ENCODE measurements at regions not wholly inside any gene's neighbourhood (a gene's known extent, or its start where the extent isn't known, plus 50 kb on each side); places are given as distances from the start of the nearest gene placed in this dataset.

GRCh38 chr5:66333192-66333591 lies 189.1 kb downstream of the SREK1 start:
- H3K27me3 Mint-ChIP-seq: peaks cover 15 to 33% of the 10 kb centered on the region in 2 donors

GRCh38 chr5:66337626-66338226 lies 193.6 kb downstream of the SREK1 start:
- H3K9me3 ChIP-seq (ENCODE audit: low read length): no peaks in the 10 kb centered on the region
- no peaks in the 10 kb centered on the region for H3K27me3 ChIP-seq (ENCODE audit: insufficient read depth, low read length, poor library complexity, severe bottlenecking)
- Mint-ChIP-seq H3K36me3 (no peaks in the 10 kb centered on the region), H3K9me3 (no peaks in the 10 kb centered on the region), H3K27ac (no peak overlapping the region), H3K27me3 (peaks cover 18 to 22% of the 10 kb centered on the region in 2 donors), H3K4me1 (no peaks in the 10 kb centered on the region), H3K4me3 (no peak overlapping the region)
- H3K4me1 ChIP-seq (ENCODE audit: insufficient read depth, low read length): no peaks in the 10 kb centered on the region
- no peak overlapping the region for H3K4me3 ChIP-seq (ENCODE audit: low read length)
- CTCF ChIA-PET: interaction anchor here (0.5 kb wide), 1 partner anchor 704 kb away, joined by 4 read pairs; no protein-coding TSS in a partner anchor
- POLR2A ChIA-PET: no interaction called here
- H3K36me3 ChIP-seq (ENCODE audit: insufficient read depth, low read length): no peaks in the 10 kb centered on the region
- H3K27ac ChIP-seq (ENCODE audit: low read depth, low read length): no peak overlapping the region
- DNase-seq: no peak

More at GRCh38 chr5:66333192-66333591, 189.1 kb downstream of the SREK1 start:
- Histone ChIP-seq H3K9me3 (ENCODE audit: low read length) (no peaks in the 10 kb centered on the region), H3K27me3 (ENCODE audit: insufficient read depth, low read length, poor library complexity, severe bottlenecking) (no peaks in the 10 kb centered on the region), H3K4me3 (ENCODE audit: low read length) (no peak overlapping the region), H3K4me1 (ENCODE audit: insufficient read depth, low read length) (no peaks in the 10 kb centered on the region), H3K36me3 (ENCODE audit: insufficient read depth, low read length) (no peaks in the 10 kb centered on the region), H3K27ac (ENCODE audit: low read depth, low read length) (no peak overlapping the region)
- H3K4me3 Mint-ChIP-seq: no peak overlapping the region
- H3K27ac Mint-ChIP-seq: no peak overlapping the region
- no peaks in the 10 kb centered on the region for H3K4me1 Mint-ChIP-seq
- no peaks in the 10 kb centered on the region for H3K36me3 Mint-ChIP-seq
- no peaks in the 10 kb centered on the region for H3K9me3 Mint-ChIP-seq
- no peak for DNase-seq
- ChIA-PET POLR2A (no interaction called here), CTCF (interaction anchor here (1.4 kb wide), 1 partner anchor 10 kb away, joined by 3 read pairs; no protein-coding TSS in a partner anchor)

GRCh38 chr5:66338828-66339227 lies 194.7 kb downstream of the SREK1 start:
- POLR2A ChIA-PET: no interaction called here
- CTCF ChIA-PET: no interaction called here

DNA sequence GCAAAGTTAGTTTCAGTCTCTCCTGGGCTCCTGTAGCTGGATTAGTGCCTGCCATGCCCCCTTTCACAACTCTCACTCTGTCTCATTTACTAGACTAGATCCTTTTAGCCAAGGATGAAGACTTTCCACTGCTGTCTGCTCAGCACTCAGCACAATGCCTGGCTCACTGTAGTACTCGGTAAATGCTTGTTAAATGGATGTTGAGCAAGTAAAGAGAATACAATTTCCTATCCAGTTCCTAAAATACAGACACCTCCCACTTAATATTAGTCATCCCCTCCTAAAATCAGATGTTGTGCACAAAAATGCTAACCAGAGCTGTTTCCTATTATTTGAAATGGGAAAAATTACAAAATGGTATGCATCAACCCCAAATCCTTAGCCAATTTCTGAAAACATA lies 195.8 kb downstream of the SREK1 start:
- Histone ChIP-seq H3K4me3 (ENCODE audit: low read length) (no peak overlapping the region), H3K9me3 (ENCODE audit: low read length) (no peaks in the 10 kb centered on the region), H3K27me3 (ENCODE audit: insufficient read depth, low read length, poor library complexity, severe bottlenecking) (no peaks in the 10 kb centered on the region), H3K4me1 (ENCODE audit: insufficient read depth, low read length) (no peaks in the 10 kb centered on the region), H3K36me3 (ENCODE audit: insufficient read depth, low read length) (no peaks in the 10 kb centered on the region), H3K27ac (ENCODE audit: low read depth, low read length) (no peak overlapping the region)
- H3K4me3 Mint-ChIP-seq: no peak overlapping the region
- H3K9me3 Mint-ChIP-seq: no peaks in the 10 kb centered on the region
- peaks cover 12 to 20% of the 10 kb centered on the region in 2 donors for H3K27me3 Mint-ChIP-seq
- no peaks in the 10 kb centered on the region for H3K36me3 Mint-ChIP-seq
- ChIA-PET POLR2A (no interaction called here), CTCF (interaction anchor here (0.7 kb wide), 2 partner anchors 10 to 33 kb away, joined by 3 read pairs; no protein-coding TSS in a partner anchor)
- H3K4me1 Mint-ChIP-seq: no peaks in the 10 kb centered on the region
- no peak for DNase-seq
- H3K27ac Mint-ChIP-seq: no peak overlapping the region

More at GRCh38 chr5:66338828-66339227, 194.7 kb downstream of the SREK1 start:
- Histone ChIP-seq H3K36me3 (ENCODE audit: insufficient read depth, low read length) (no peaks in the 10 kb centered on the region), H3K27me3 (ENCODE audit: insufficient read depth, low read length, poor library complexity, severe bottlenecking) (no peaks in the 10 kb centered on the region), H3K4me3 (ENCODE audit: low read length) (no peak overlapping the region), H3K9me3 (ENCODE audit: low read length) (no peaks in the 10 kb centered on the region), H3K27ac (ENCODE audit: low read depth, low read length) (no peak overlapping the region), H3K4me1 (ENCODE audit: insufficient read depth, low read length) (no peaks in the 10 kb centered on the region)
- H3K27me3 Mint-ChIP-seq: peaks cover 18 to 19% of the 10 kb centered on the region in 2 donors
- no peak overlapping the region for H3K4me3 Mint-ChIP-seq
- no peaks in the 10 kb centered on the region for H3K9me3 Mint-ChIP-seq
- DNase-seq: no peak
- H3K36me3 Mint-ChIP-seq: no peaks in the 10 kb centered on the region
- H3K27ac Mint-ChIP-seq: no peak overlapping the region
- H3K4me1 Mint-ChIP-seq: no peaks in the 10 kb centered on the region

GRCh38 chr5:66340786-66341185 lies 196.7 kb downstream of the SREK1 start:
- Histone ChIP-seq H3K27ac (ENCODE audit: low read depth, low read length) (no peak overlapping the region), H3K27me3 (ENCODE audit: insufficient read depth, low read length, poor library complexity, severe bottlenecking) (no peaks in the 10 kb centered on the region), H3K4me3 (ENCODE audit: low read length) (no peak overlapping the region), H3K9me3 (ENCODE audit: low read length) (no peaks in the 10 kb centered on the region), H3K4me1 (ENCODE audit: insufficient read depth, low read length) (no peaks in the 10 kb centered on the region), H3K36me3 (ENCODE audit: insufficient read depth, low read length) (no peaks in the 10 kb centered on the region)
- CTCF ChIA-PET: interaction anchor here (0.7 to 1.5 kb wide), 2 partner anchors 9 to 17 kb away, joined by 3 read pairs; no protein-coding TSS in a partner anchor
- H3K36me3 Mint-ChIP-seq: no peaks in the 10 kb centered on the region
- no peak overlapping the region for H3K27ac Mint-ChIP-seq
- H3K9me3 Mint-ChIP-seq: no peaks in the 10 kb centered on the region
- POLR2A ChIA-PET: no interaction called here
- peaks cover 9 to 17% of the 10 kb centered on the region in 2 donors for H3K27me3 Mint-ChIP-seq
- no peak for DNase-seq
- no peaks in the 10 kb centered on the region for H3K4me1 Mint-ChIP-seq
- no peak overlapping the region for H3K4me3 Mint-ChIP-seq

- H3K4me1 Mint-ChIP-seq: no peaks in the 10 kb centered on the region
- DNase-seq: no peak
- Histone ChIP-seq H3K36me3 (ENCODE audit: insufficient read depth, low read length) (no peaks in the 10 kb centered on the region), H3K27me3 (ENCODE audit: insufficient read depth, low read length, poor library complexity, severe bottlenecking) (no peaks in the 10 kb centered on the region), H3K4me3 (ENCODE audit: low read length) (no peak overlapping the region), H3K9me3 (ENCODE audit: low read length) (no peaks in the 10 kb centered on the region), H3K4me1 (ENCODE audit: insufficient read depth, low read length) (no peaks in the 10 kb centered on the region), H3K27ac (ENCODE audit: low read depth, low read length) (no peak overlapping the region)
- ChIA-PET POLR2A (no interaction called here), CTCF (interaction anchor here (1.5 to 1.7 kb wide), 2 partner anchors 19 to 33 kb away, joined by 3 to 4 read pairs; no protein-coding TSS in a partner anchor)
- H3K4me3 Mint-ChIP-seq: no peak overlapping the region
- H3K27ac Mint-ChIP-seq: no peak overlapping the region
- no peaks in the 10 kb centered on the region for H3K36me3 Mint-ChIP-seq
- peaks cover 13 to 17% of the 10 kb centered on the region in 2 donors for H3K27me3 Mint-ChIP-seq
- H3K9me3 Mint-ChIP-seq: no peaks in the 10 kb centered on the region
Measured at GRCh38 chr5:66342341-66342880, 198.3 kb downstream of the SREK1 start.

DNA sequence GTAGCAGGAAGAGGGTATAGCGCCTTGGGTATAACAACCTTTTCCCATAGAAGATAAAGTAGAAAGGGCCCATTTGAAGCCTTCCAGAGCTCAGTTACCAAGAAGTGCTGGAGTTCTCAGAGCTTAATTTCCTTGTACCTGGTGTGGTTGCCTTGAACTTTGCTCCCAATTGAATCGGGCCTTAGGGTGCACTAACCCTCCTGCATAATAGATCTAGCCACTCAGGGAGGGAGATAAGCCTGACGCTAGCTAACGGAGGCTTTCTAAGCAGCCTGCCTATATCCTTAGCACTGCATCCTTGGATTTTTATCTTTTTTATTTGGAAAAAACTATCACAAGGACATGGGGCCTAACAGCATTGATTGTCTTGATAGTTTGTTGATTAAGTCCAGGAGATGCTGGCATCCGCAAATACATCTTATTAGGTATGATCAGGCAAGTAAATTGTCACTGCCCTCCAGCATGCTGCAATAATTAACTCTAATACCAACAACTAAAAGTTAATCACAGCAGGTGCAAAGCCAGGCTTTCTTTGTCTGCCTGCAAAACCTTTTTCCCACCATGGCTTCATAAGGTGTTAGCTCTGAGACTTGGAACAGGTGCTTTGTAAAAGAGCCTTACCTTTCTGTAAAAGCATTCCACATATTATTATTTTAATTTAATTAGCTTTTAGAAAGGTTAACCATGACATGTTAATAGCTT lies 199.4 kb downstream of the SREK1 start:
- Mint-ChIP-seq H3K4me3 (no peak overlapping the region), H3K4me1 (no peaks in the 10 kb centered on the region), H3K27me3 (peaks cover 15 to 27% of the 10 kb centered on the region in 2 donors), H3K27ac (no peak overlapping the region), H3K9me3 (no peaks in the 10 kb centered on the region), H3K36me3 (no peaks in the 10 kb centered on the region)
- Histone ChIP-seq H3K36me3 (ENCODE audit: insufficient read depth, low read length) (no peaks in the 10 kb centered on the region), H3K27ac (ENCODE audit: low read depth, low read length) (no peak overlapping the region), H3K4me3 (ENCODE audit: low read length) (no peak overlapping the region), H3K27me3 (ENCODE audit: insufficient read depth, low read length, poor library complexity, severe bottlenecking) (no peaks in the 10 kb centered on the region), H3K9me3 (ENCODE audit: low read length) (no peaks in the 10 kb centered on the region), H3K4me1 (ENCODE audit: insufficient read depth, low read length) (no peaks in the 10 kb centered on the region)
- ChIA-PET CTCF (interaction anchor here (1.4 to 1.7 kb wide), 3 partner anchors 11 to 37 kb away, joined by 3 to 5 read pairs (median 4); no protein-coding TSS in a partner anchor), POLR2A (no interaction called here)
- DNase-seq: no peak

GRCh38 chr5:66344544-66344943 lies 200.4 kb downstream of the SREK1 start:
- Histone ChIP-seq H3K4me1 (ENCODE audit: insufficient read depth, low read length) (no peaks in the 10 kb centered on the region), H3K27me3 (ENCODE audit: insufficient read depth, low read length, poor library complexity, severe bottlenecking) (no peaks in the 10 kb centered on the region), H3K4me3 (ENCODE audit: low read length) (no peak overlapping the region), H3K27ac (ENCODE audit: low read depth, low read length) (no peak overlapping the region), H3K36me3 (ENCODE audit: insufficient read depth, low read length) (no peaks in the 10 kb centered on the region), H3K9me3 (ENCODE audit: low read length) (no peaks in the 10 kb centered on the region)
- Mint-ChIP-seq H3K27ac (no peak overlapping the region), H3K36me3 (no peaks in the 10 kb centered on the region), H3K27me3 (peaks cover 15 to 34% of the 10 kb centered on the region in 2 donors), H3K9me3 (no peaks in the 10 kb centered on the region), H3K4me1 (no peaks in the 10 kb centered on the region), H3K4me3 (no peak overlapping the region)
- ChIA-PET CTCF (interaction anchor here (1.4 to 1.6 kb wide), 2 partner anchors 10 to 38 kb away, joined by 3 to 5 read pairs; no protein-coding TSS in a partner anchor), POLR2A (no interaction called here)
- DNase-seq: no peak
